Astrocyte of the cerebellum (primary cell): ENCODE measurements at regions not wholly inside any gene's neighbourhood (a gene's known extent, or its start where the extent isn't known, plus 50 kb on each side); places are given as distances from the start of the nearest gene placed in this dataset.

Experiments used
- DNase-seq: peaks from one replicate; pipeline ENCODE4 v3.0.0-alpha.2; 2011; ENCODE audit warnings: low read depth
- H3K4me3 ChIP-seq: 2 replicates; pipeline ENCODE4 v1.5.1; 2011; ENCODE audit warnings: mild to moderate bottlenecking, low read depth, low read length, moderate library complexity
- in situ Hi-C: cut with HindIII; loops from 2 replicates; pipeline ENCODE4 v1.10.0; 2017; ENCODE audit warnings: low sequenced_read_pairs
- TF ChIP-seq, protein P1 (sequence below): IDR thresholded peaks from 2 replicates; pipeline ENCODE4 v1.5.1; 2012; ENCODE audit warnings: low read length, low read depth, moderate library complexity, mild to moderate bottlenecking; ENCODE audit errors: missing control alignments

DNA sequence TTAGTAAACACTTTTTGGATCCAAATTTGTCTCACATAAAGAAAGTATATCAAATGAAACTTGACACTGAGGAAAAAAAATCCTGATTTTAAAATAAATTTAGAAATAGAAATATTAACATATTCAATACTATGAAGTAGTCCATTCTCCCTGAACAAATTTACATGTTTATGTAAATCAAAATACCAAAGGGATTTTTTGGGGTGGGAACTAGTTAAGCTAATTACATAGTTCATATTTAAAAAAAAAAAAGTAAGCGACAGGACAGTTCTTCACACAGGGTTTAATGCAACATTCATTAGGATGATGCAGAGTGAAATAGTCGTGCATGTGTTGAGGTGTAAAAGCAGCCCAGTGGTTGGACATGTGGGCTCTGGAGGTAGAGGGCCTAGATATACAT is 433.5 kb upstream of the B3GALT2 start:
- TF ChIP-seq, protein P1, sequence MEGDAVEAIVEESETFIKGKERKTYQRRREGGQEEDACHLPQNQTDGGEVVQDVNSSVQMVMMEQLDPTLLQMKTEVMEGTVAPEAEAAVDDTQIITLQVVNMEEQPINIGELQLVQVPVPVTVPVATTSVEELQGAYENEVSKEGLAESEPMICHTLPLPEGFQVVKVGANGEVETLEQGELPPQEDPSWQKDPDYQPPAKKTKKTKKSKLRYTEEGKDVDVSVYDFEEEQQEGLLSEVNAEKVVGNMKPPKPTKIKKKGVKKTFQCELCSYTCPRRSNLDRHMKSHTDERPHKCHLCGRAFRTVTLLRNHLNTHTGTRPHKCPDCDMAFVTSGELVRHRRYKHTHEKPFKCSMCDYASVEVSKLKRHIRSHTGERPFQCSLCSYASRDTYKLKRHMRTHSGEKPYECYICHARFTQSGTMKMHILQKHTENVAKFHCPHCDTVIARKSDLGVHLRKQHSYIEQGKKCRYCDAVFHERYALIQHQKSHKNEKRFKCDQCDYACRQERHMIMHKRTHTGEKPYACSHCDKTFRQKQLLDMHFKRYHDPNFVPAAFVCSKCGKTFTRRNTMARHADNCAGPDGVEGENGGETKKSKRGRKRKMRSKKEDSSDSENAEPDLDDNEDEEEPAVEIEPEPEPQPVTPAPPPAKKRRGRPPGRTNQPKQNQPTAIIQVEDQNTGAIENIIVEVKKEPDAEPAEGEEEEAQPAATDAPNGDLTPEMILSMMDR, result no peak
- no peak for DNase-seq
- H3K4me3 ChIP-seq, result no peak overlapping the region
- in situ Hi-C loops, result no loop called here

DNA sequence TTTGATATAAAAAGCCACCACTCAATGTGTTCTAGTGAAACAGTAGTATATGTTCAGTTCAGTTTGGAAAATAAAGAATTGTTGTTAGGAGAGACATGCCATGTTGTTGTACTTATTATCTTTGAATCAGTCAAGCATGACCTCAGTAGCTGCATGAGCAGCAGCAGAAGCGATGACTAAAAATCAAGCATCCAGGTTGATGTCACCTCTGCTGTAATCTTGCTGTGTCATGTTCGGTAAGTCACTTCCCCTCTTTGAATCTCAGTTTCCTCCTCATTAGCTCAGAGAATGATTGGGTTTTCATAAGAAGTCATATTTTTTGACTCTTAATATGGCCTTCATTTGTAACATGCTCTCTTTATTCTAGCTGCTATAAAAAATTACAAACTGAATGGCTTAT is 428.4 kb upstream of the B3GALT2 start:
- in situ Hi-C loops, result no loop called here
- TF ChIP-seq, protein P1, result no peak
- DNase-seq, result no peak
- no peak overlapping the region for H3K4me3 ChIP-seq

DNA sequence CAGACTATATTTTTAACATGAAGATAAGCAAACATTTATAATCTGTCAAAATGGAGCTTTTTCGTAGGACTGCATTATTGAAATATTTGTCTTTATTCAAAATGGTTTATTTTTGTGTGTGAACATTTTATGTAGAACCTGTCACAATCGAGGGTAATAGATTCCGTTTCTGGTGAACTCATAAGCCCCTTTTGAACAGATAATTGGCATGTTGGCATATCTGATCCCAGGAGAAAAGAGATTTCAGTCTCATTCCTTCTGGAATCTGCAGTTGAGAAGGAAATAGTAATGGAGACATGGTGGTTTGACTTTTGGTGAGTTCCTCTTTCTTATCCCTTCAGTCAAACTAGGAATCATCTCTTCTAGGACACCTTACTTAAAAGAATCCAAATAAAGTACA is 427.9 kb upstream of the B3GALT2 start:
- in situ Hi-C loops, result no loop called here
- TF ChIP-seq, protein P1, result no peak
- H3K4me3 ChIP-seq, result no peak overlapping the region
- DNase-seq, result no peak

DNA sequence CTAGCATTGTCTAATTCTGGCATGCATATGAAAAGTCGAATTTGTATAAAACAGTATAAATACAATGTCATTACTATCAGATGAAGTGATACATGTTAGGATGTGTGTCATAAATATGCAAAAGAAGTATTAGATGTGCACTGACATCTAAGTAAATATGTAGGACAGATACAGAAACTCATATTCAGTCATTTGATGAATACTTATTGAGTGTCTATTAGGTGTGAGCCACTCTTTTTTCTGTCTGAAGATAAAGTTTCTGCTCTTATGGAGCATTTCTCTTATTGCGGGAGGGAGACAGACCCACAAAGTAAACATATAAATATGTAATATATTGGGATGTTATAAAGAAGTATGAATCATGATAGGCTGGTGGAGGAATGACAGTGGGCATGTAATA is 426.6 kb upstream of the B3GALT2 start:
- TF ChIP-seq, protein P1, result no peak
- DNase-seq, result no peak
- in situ Hi-C loops, result no loop called here
- no peak overlapping the region for H3K4me3 ChIP-seq

DNA sequence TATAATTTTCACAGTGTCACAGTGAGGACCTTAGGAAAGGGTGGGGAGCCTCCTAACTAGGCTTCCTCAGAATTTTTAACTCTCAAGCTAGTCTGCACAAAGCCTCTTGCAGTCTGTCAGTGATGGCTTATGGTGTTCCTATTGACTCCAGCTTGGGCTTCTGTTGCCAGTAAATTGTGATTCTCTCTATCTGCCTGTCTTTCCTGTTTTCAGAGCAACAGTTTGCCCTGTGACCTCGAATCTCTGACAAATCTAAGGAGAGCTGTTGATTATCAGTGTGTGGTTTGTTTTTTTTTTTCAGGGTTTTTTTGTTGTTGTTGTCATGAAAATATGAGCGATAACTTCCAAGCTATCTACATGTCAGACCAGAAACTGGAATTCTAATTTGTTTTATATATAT is 423.2 kb upstream of the B3GALT2 start:
- H3K4me3 ChIP-seq, result no peak overlapping the region
- DNase-seq, result no peak
- in situ Hi-C loops, result no loop called here
- TF ChIP-seq, protein P1, result no peak

DNA sequence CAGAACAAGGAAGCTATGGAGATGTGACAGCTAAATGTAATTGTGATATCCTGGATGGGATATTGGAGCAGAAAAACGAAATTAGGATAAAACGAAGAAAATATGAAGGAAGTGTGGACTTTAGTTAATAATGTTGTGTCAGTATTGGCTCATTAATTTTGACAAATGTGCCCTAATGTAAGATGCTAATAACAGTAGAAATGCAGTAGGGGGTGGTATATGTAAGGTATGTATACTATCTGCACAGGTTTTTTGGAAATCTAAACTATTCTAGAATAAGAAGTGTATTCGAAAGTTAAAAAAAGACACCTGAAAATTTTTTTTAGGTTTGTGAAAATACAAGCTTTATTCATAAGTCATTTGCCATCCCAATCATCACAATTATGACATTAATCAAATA is 421.4 kb upstream of the B3GALT2 start:
- in situ Hi-C loops, result no loop called here
- TF ChIP-seq, protein P1, result no peak
- H3K4me3 ChIP-seq, result no peak overlapping the region
- DNase-seq, result no peak

DNA sequence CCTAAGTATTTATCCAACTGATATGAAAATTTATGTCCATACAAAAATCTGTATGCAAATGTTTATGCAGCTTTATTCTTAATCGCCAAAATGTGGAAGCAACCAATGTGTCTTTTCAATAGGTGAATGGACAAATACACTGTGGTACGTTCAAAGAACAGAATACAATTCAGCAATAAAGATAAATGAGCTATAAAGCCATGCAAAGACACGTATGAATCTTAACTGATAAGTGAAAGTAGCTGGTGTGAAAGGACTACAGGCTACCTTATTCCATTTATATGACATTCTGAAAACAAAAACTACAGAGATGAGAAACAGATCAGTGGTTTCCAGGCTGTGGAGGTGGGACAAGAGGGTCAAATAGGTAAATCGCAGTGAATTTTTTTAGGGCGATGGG is 419.6 kb upstream of the B3GALT2 start:
- in situ Hi-C loops, result no loop called here
- TF ChIP-seq, protein P1, result no peak
- no peak overlapping the region for H3K4me3 ChIP-seq
- DNase-seq, result no peak
